Epidermal melanocyte (primary cell): ENCODE measurements at regions not wholly inside any gene's neighbourhood (a gene's known extent, or its start where the extent isn't known, plus 50 kb on each side); places are given as distances from the start of the nearest gene placed in this dataset.
"Not testable (repeated sequence)": the region's sequence is repeated elsewhere in the genome, so short reads cannot be mapped to it uniquely, and the experiment has no call there.

Source experiments
- DNase-seq: peaks from one replicate; pipeline ENCODE4 v3.0.0; 2011; ENCODE audit warnings: low spot score; ENCODE audit not compliant: insufficient read length

- no peak for DNase-seq
Measured at GRCh38 chr4:124143632-124144031, 568.9 kb downstream of the ANKRD50 start.

DNA sequence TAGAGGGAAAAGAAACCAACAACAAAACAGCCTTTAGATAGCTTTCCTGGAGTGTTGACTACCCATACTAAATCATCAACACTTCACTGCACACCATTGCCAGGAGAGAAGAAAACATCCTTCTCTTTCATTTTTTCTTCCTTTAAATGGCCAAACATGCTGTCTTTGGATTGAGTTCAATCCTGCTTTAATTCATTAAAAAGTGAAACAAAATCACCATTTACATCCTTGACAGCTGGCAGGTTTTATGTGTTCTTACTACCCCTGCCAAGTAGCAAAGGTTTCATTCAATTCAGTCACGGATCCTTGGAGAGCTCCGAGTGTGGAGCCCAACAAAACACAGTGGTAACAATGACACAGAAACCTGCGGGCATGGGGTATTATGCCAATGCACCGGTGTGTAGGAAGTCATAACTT is 568.3 kb downstream of the ANKRD50 start:
- no peak for DNase-seq

DNA sequence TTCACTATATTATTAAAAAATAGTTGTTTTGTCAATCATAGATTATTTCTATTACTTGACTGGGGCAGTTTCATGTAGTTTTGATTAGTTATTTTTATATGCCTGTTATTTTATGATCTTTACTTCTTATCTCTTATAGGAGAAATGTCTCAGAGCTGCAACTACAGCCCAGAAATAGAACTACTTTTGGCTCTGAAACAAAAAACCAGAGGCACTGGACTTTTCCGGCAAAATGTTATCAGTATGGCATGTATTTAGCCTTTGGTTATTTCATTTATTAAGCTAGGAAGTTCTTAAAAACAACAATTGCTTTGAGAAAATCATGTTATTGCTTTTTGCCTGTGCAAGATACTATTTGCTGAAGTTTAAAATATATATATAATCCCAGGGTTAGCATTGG is 566.5 kb downstream of the ANKRD50 start:
- no peak for DNase-seq

DNA sequence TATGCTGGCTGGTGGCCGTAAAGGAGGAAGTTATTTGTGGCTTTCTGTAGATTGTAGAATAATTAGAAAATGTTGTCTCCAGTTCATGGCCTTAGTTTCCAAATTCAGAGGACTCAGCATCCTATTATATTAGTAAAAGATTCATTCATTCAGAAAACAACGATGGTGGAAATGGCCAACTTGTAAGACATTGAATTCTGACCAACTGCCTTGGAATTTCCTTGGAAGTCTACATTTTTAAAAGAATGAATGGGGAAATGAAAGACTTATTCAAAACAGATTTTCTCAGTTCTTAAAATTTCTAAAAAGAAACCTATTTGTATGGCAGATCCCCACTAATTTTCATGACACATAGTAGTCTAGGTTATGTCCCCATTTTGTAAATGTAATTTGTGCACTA is 561.5 kb downstream of the ANKRD50 start:
- no peak for DNase-seq

DNA sequence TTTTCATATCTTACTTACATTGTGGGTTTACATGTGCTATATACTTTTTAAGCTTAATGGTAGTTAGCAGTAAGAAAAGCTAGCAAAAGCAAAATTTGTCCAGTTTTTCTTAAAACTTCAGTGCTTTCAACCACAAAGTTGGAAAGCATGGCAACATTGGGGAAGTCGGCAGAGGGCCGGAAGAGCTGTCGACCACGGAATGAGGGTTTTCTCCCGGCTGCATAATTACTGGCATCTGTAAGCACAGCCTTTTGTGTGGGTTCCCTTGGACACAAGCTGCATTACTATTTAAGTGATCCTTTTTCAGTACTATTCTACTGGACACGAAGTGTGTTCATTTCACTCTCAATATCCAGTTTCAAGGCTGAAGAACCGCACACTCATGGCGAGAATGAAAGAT is 560.4 kb downstream of the ANKRD50 start:
- no peak for DNase-seq

GRCh38 chr4:124155239-124155638 is 557.3 kb downstream of the ANKRD50 start:
- no peak for DNase-seq

DNA sequence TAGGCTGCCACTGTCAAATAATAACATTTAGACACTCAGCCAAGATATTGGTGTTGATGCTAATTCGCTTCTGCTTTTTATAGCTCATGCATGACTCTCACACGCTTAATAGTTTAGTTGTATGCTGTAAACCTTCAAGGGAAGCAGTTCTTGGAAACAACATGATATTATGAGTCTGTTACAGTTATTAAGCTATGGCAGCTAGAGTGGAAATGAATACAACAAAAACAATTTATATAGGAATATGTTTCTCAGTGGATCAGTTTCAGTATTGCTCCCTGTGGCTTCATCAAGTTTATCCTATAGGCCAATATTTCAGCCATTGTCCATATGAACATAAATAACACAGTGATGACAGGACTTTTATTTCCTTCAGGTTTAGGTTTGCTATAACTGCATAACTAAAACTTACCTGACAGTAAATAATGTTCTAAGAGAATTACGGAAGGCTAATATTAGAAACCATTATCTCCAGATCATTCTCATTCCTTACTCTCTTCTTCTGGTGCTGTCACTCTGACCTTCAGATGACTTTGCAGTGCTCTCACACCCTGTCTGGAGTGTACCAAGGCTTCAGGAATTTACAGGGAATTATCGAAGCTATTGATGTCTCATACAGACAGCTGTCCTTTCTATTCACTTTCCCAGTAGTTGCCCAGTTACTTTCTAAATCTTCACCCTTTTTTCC is 555.0 kb downstream of the ANKRD50 start:
- no peak for DNase-seq

DNA sequence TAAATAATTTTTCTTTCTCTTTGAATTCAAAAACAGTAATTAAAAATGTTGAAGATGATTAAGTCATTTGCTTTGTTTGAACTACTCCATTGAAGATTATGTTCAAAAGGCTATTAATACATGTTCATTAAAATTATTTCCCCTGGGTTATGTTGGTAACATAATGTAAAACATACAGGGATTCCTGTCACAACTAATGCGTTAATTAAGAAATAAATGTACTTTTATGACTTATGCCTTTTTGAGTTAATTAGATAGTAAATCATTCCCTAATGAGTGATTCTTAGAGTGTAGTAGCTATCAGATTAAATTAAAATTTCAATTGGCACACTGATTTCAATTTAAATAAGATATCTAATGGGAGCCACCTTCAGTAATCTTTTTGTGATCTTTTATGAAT is 549.1 kb downstream of the ANKRD50 start:
- no peak for DNase-seq

DNA sequence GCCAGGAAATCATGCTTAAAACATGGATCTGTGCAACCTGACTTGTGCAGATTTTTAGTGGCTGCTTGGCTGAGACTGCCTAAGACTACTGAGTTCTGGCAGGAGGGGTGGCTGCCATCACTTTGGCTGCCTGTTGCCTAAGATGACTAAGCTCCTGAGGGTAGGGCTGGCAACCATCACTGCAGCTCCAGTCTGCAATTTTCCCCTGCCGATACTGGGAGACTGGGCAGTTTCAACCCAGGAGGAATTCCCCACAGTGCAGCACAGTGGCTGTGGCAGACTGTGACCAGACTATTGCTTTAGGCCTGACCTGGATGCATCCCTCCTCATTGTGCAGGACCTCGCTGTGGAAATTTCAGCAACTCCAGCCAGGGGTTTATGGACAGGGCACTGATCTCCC is 544.9 kb downstream of the ANKRD50 start:
- no peak for DNase-seq

GRCh38 chr4:124169524-124169923 is 543.0 kb downstream of the ANKRD50 start:
- not testable (repeated sequence) for DNase-seq

- DNase-seq = peak; percentile 33
Measured at GRCh38 chr4:124173912-124174311, 538.6 kb downstream of the ANKRD50 start.

DNA sequence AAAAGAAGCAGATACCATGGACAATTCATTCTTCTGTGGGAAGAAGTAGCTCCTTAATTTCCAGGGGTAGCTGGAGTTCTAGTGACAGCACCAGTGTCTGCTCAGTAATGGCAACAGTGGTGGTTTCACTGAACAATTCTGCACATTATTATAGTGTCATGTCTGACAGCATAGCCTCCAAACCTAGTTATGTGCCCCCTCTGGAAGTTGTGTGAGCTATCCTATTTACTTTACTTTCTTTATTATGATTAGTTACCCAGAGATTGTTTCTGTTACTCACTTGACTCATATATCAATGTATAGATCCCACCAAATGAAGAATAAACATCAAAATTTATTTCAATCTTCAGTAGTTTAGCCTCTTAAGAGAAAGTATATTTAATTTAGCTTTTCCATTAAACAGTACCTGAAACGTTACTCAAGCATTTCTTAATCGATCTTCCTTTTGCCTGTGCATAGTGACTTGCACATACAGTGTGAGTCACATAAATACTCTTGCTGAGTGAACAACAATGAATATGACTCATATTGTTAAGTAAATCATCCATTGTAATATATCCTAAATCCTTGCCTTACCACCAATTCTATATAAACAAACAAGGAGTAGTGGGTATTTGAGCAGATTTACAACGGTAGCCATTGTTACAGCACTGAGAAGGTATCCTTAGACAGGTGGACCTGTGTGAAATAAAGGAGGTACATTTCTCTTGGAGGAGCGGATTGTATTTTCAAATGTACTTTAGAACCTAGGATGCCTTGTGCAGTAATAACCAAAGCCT is 534.7 kb downstream of the ANKRD50 start:
- DNase-seq = no peak

GRCh38 chr4:124178449-124179021 is 534.0 kb downstream of the ANKRD50 start:
- DNase-seq = no peak

GRCh38 chr4:124179506-124180186 is 532.9 kb downstream of the ANKRD50 start:
- DNase-seq = no peak

GRCh38 chr4:124181039-124181438 is 531.5 kb downstream of the ANKRD50 start:
- no peak for DNase-seq

DNA sequence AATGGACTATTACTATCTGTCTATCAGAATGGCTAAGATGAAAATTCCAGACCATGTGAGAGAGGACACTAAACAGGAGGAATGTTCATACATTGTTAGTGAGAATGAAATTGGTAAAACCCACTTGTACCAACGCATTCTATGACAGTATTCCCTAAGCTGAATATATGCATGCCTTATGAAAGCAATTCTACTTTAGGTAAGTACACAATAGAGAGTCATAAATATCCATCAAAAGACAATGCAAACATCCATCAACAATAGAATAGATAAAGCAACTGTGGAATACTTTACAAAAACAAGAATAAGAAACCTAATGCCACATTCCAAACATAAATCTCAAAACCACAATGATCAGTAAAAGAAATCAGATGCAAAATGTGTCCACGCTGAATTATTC is 529.3 kb downstream of the ANKRD50 start:
- no peak for DNase-seq

DNA sequence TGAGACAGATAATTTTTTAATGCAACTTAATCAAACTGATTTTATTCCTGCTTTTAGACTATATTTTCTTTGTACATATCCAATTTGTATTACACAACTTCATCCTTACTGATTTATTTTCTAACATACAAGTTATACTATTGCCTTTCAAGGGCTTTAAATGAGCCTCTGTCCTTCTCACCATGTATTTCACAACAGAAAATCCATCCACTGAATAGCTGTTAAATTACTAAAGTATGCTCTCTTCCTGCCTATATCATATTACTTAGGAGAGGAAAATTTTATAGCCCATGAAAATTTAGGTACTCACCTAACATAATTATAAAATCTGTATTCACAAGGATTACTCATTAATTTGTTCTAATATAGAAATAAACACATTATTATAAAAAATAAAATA is 528.6 kb downstream of the ANKRD50 start:
- DNase-seq = no peak

DNA sequence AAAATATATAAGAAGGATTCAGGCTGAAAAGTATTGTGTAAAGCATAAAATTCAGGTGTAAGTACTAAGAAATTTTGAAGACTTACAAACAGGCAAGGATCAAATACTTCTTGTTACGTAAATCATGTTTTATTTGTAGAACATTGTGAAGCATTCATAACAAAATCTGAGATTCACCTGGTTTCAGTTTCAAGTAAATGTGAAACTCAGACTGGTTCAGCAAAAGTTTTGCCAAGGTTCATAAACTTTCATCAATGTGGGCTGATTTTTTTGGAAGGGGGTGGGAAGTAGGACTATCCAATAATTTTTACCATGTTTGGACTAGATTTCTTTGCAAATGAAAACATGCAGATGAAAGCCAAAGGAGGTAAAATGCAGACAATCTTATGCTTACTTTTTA is 527.7 kb downstream of the ANKRD50 start:
- no peak for DNase-seq

DNA sequence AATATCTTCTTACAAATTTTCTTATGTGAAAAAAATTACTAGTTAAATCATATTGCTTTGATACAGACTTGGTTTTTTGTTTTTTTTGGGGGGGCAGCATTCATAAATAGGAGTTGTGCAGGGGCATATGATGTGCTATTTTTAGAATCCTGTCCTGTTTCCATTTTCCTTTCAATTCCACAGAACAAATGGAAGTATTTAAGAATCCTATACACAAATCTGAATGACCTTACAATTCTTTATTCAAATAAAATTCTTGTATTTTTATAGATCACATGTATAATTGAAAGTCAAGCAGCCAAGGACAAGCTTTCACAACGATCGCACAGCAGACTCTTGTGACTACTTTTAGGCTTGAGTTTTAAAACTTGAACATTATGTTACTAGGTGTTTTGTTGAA is 523.9 kb downstream of the ANKRD50 start:
- DNase-seq = no peak

DNA sequence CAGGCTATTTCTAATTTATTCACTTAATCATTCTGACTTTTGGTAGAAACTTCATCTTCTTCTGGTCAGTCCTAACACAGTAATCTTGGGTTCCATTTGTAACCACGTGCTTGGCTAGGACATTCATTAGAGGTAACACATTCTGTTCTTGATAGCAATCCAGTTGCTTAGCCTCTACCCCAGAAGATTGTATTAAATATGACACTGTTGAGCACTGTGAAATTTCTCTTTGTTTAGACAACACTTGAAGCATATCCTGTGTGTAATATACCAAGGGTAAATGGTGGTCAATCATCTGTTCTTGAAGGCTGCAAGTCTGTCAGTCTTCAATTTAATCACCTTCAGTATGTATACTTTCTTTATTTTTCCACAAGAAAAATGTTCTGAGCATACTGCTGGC is 523.0 kb downstream of the ANKRD50 start:
- no peak for DNase-seq

GRCh38 chr4:124191329-124191728 is 521.2 kb downstream of the ANKRD50 start:
- no peak for DNase-seq

- no peak for DNase-seq
Measured at GRCh38 chr4:124192544-124192943, 520.0 kb downstream of the ANKRD50 start.
